Type B pancreatic cell (in vitro differentiated cells): ENCODE measurements at regions not wholly inside any gene's neighbourhood (a gene's known extent, or its start where the extent isn't known, plus 50 kb on each side); places are given as distances from the start of the nearest gene placed in this dataset.
A peak's percentile ranks its signal among the peaks of the same experiment; 100 is the strongest.

ENCODE experiments used
- DNase-seq: peaks from one replicate; pipeline ENCODE4 v3.0.0; 2021; ENCODE audit warnings: mixed read lengths; ENCODE audit not compliant: unreplicated experiment; ENCODE audit errors: extremely low spot score
- H3K27ac Mint-ChIP-seq: 2 replicates; pipeline ENCODE4 v1.8.0; 2021; ENCODE audit warnings: mild to moderate bottlenecking, mixed read lengths
- H3K27me3 Mint-ChIP-seq: 2 replicates; pipeline ENCODE4 v1.8.0; 2021; ENCODE audit warnings: mixed read lengths
- H3K36me3 Mint-ChIP-seq: 2 replicates; pipeline ENCODE4 v1.8.0; 2021; ENCODE audit warnings: mixed read lengths
- H3K4me1 Mint-ChIP-seq: one replicate; pipeline ENCODE4 v1.8.0; 2021; ENCODE audit warnings: mixed read lengths; ENCODE audit not compliant: unreplicated experiment
- H3K4me3 Mint-ChIP-seq: 2 replicates; pipeline ENCODE4 v1.8.0; 2021; ENCODE audit warnings: mild to moderate bottlenecking, mixed read lengths
- H3K9me3 Mint-ChIP-seq: 2 replicates; pipeline ENCODE4 v1.8.0; 2021; ENCODE audit warnings: mixed read lengths
- CTCF ChIP-seq: fragments of 200-600 bp; sonication (generic); conservative IDR thresholded peaks from 2 replicates; pipeline ENCODE4 v1.5.0; 2021; ENCODE audit warnings: antibody characterized with exemption, mild to moderate bottlenecking

- H3K4me1 Mint-ChIP-seq = peaks cover 28% of the 10 kb centered on the region
- peak; percentile 85 for DNase-seq
- no peaks in the 10 kb centered on the region for H3K9me3 Mint-ChIP-seq
- H3K27me3 Mint-ChIP-seq = peaks cover 63% of the 10 kb centered on the region
- peak overlapping the region; percentile 31 for H3K27ac Mint-ChIP-seq
- H3K4me3 Mint-ChIP-seq = peak overlapping the region; percentile 86
- H3K36me3 Mint-ChIP-seq = no peaks in the 10 kb centered on the region
- TF ChIP-seq CTCF = no peak
Observed at GRCh38 chr3:72100601-72101187, 315.7 kb upstream of the PROK2 start.

- H3K9me3 Mint-ChIP-seq = no peaks in the 10 kb centered on the region
- H3K4me3 Mint-ChIP-seq = peak overlapping the region; percentile 86
- H3K4me1 Mint-ChIP-seq = peaks cover 28% of the 10 kb centered on the region
- no peaks in the 10 kb centered on the region for H3K36me3 Mint-ChIP-seq
- H3K27me3 Mint-ChIP-seq = peaks cover 58% of the 10 kb centered on the region
- H3K27ac Mint-ChIP-seq = peak overlapping the region; percentile 31
- no peak for DNase-seq
- no peak for TF ChIP-seq CTCF
Observed at GRCh38 chr3:72100080-72100511, 315.1 kb upstream of the PROK2 start.

DNA sequence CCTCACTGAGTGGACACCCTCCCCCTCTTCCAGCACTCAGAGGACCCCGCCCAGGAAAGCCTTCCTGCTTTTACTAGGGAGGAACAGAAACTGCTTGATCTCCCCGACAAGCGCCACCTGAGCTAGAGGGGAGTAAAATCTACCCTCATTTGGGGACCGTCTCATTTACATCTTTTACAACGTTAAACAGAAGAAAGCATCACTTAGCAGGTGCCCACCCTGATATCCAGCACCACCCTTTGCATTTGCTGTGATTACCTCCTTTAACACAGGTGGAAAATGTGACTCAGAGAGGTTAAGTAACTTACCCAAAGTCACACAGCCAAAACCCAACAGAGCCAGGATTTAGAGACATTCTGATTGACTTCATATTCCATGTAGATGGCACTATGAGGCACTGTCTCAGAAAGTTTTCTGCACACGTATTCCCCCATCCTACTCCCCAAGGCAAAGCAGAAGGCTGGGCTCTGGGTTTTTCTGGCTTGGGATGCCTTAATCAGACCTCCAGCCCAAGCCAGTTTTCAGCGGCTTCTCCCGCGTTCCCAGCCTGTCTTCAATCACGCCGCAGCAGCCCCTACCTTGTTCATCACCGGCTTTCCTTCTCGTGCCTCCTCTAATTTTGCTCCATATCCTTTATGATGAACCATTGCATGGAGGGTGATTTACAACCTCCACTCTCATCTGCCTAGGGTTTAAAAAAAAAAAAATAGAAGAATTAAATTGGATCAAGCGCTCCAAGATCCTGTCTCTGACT is 314.6 kb upstream of the PROK2 start:
- Mint-ChIP-seq H3K27ac (no peak overlapping the region), H3K27me3 (peaks cover 58% of the 10 kb centered on the region), H3K4me3 (peak overlapping the region; percentile 86), H3K4me1 (peaks cover 28% of the 10 kb centered on the region), H3K36me3 (no peaks in the 10 kb centered on the region), H3K9me3 (no peaks in the 10 kb centered on the region)
- no peak for TF ChIP-seq CTCF
- DNase-seq = no peak

GRCh38 chr3:72097053-72097452 is 312.1 kb upstream of the PROK2 start:
- peaks cover 63% of the 10 kb centered on the region for H3K27me3 Mint-ChIP-seq
- no peaks in the 10 kb centered on the region for H3K9me3 Mint-ChIP-seq
- TF ChIP-seq CTCF = no peak
- no peak overlapping the region for H3K27ac Mint-ChIP-seq
- H3K4me1 Mint-ChIP-seq = peaks cover 26% of the 10 kb centered on the region
- no peak overlapping the region for H3K4me3 Mint-ChIP-seq
- H3K36me3 Mint-ChIP-seq = no peaks in the 10 kb centered on the region
- no peak for DNase-seq

DNA sequence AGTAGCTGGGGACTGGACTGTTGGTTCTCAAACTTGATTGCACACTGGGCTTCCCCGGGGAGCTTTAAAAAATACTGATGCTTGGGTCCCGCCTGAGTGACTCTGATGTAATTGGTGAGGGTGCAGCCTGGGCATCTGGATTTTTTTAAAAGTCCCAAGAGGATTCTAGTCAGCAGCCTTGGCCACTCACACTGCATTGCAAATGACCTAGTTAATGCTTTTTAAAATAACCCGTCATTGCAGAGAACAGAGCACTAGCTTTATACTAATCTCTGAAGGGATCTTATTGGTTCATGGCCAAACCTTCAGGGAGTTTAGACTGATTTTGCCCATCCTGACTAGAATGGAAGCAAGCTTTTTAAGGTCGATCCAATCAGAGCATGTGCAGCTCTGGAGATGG is 310.6 kb upstream of the PROK2 start:
- DNase-seq = no peak
- Mint-ChIP-seq H3K4me1 (peaks cover 12% of the 10 kb centered on the region), H3K27me3 (peaks cover 55% of the 10 kb centered on the region), H3K9me3 (no peaks in the 10 kb centered on the region), H3K36me3 (no peaks in the 10 kb centered on the region), H3K4me3 (no peak overlapping the region), H3K27ac (no peak overlapping the region)
- no peak for TF ChIP-seq CTCF
